MCF 10A (cell line): ENCODE measurements at regions not wholly inside any gene's neighbourhood (a gene's known extent, or its start where the extent isn't known, plus 50 kb on each side); places are given as distances from the start of the nearest gene placed in this dataset.
"Not testable (repeated sequence)": the region's sequence is repeated elsewhere in the genome, so short reads cannot be mapped to it uniquely, and the experiment has no call there.

Experiments used
- BruUV-seq: library from RNA; stranded (reverse); fragments of 400-500 nt; replicated peaks from 2 replicates; lab custom pipeline; 2021; lab: Mats Ljungman, UMichigan
- CTCF ChIA-PET: fragments of 300-600 bp; sonication (Branson Sonifier 250); formaldehyde crosslinking; extraction: SDS; loops from one replicate; lab custom pipeline; 2021; ENCODE audit warnings: antibody characterized with exemption, inconsistent platforms; lab: Yijun Ruan, JAX
- POLR2A ChIA-PET: fragments of 300-600, 350-650 bp; sonication (Branson Sonifier 250); formaldehyde crosslinking; extraction: SDS; loops from one replicate; lab custom pipeline; 2020; ENCODE audit warnings: antibody characterized with exemption, inconsistent platforms; lab: Yijun Ruan, JAX
- DNase-seq: peaks from one replicate; pipeline ENCODE4 v3.0.0-alpha.2; 2018; ENCODE audit not compliant: unreplicated experiment
- H3K27ac Mint-ChIP-seq: one replicate; pipeline ENCODE4 v1.8.0; 2022; ENCODE audit warnings: mild to moderate bottlenecking, low read depth, mixed read lengths; ENCODE audit not compliant: unreplicated experiment
- H3K27me3 Mint-ChIP-seq: one replicate; pipeline ENCODE4 v1.8.0; 2022; ENCODE audit warnings: mixed read lengths; ENCODE audit not compliant: insufficient read depth, unreplicated experiment
- H3K36me3 Mint-ChIP-seq: one replicate; pipeline ENCODE4 v1.8.0; 2022; ENCODE audit warnings: mild to moderate bottlenecking, moderate library complexity, mixed read lengths; ENCODE audit not compliant: insufficient read depth, unreplicated experiment
- H3K4me1 Mint-ChIP-seq: one replicate; pipeline ENCODE4 v1.8.0; 2022; ENCODE audit warnings: mixed read lengths; ENCODE audit not compliant: insufficient read depth, unreplicated experiment
- H3K4me3 Mint-ChIP-seq: one replicate; pipeline ENCODE4 v1.8.0; 2022; ENCODE audit warnings: mild to moderate bottlenecking, moderate library complexity, mixed read lengths; ENCODE audit not compliant: unreplicated experiment
- H3K9me3 Mint-ChIP-seq: one replicate; pipeline ENCODE4 v1.8.0; 2022; ENCODE audit warnings: mixed read lengths; ENCODE audit not compliant: unreplicated experiment
- intact Hi-C: fragments of 100-400 bp; cut with micrococcal nuclease; formaldehyde crosslinking; loops from 2 replicates; pipeline ENCODE4 v1.14.1; 2022
- TF ChIP-seq, protein P1 (sequence below): fragments of 200-600 bp; IDR thresholded peaks from one replicate; pipeline ENCODE4 v1.8.0; 2022; ENCODE audit warnings: antibody characterized with exemption, mild to moderate bottlenecking; ENCODE audit not compliant: unreplicated experiment

- no TSS peak for BruUV-seq
- intact Hi-C loops = no loop called here
- ChIA-PET POLR2A (interaction anchor here (0.7 kb wide), 1 partner anchor 27 kb away, joined by 3 read pairs; no protein-coding TSS in a partner anchor), CTCF (interaction anchor here (0.7 kb wide), 1 partner anchor 323 kb away, joined by 3 read pairs; no protein-coding TSS in a partner anchor)
- TF ChIP-seq, protein P1, sequence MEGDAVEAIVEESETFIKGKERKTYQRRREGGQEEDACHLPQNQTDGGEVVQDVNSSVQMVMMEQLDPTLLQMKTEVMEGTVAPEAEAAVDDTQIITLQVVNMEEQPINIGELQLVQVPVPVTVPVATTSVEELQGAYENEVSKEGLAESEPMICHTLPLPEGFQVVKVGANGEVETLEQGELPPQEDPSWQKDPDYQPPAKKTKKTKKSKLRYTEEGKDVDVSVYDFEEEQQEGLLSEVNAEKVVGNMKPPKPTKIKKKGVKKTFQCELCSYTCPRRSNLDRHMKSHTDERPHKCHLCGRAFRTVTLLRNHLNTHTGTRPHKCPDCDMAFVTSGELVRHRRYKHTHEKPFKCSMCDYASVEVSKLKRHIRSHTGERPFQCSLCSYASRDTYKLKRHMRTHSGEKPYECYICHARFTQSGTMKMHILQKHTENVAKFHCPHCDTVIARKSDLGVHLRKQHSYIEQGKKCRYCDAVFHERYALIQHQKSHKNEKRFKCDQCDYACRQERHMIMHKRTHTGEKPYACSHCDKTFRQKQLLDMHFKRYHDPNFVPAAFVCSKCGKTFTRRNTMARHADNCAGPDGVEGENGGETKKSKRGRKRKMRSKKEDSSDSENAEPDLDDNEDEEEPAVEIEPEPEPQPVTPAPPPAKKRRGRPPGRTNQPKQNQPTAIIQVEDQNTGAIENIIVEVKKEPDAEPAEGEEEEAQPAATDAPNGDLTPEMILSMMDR = no peak
- no peaks in the 10 kb centered on the region for H3K4me1 Mint-ChIP-seq
- no peak overlapping the region for H3K27ac Mint-ChIP-seq
- no peaks in the 10 kb centered on the region for H3K9me3 Mint-ChIP-seq
- no peak overlapping the region for H3K4me3 Mint-ChIP-seq
- H3K27me3 Mint-ChIP-seq = peaks cover 64% of the 10 kb centered on the region
- no peak for DNase-seq
- H3K36me3 Mint-ChIP-seq = no peaks in the 10 kb centered on the region
Observed at GRCh38 chr10:55551603-55552002, 750.6 kb upstream of the PCDH15 start.

DNA sequence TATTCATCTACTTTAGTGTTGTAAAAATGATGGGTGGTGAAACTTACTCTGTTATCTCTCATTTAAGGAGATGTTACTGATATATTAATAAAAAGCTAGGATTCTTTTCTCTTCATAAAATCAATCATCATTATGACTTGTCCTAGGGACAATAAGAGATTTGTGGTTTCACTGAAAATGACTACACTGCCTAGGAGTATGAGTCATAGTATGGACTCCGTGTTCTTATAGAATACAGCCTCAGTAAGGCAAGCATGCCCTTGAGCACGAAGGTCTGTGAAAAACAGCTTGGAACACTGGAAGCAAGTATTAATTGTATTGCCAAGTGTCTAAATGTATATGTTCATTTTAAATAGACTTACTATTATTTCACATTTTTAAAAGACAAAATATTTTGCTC is 749.2 kb upstream of the PCDH15 start:
- Mint-ChIP-seq H3K4me3 (no peak overlapping the region), H3K4me1 (no peaks in the 10 kb centered on the region), H3K36me3 (no peaks in the 10 kb centered on the region), H3K27me3 (peaks cover 58% of the 10 kb centered on the region), H3K9me3 (no peaks in the 10 kb centered on the region), H3K27ac (no peak overlapping the region)
- POLR2A ChIA-PET = no interaction called here
- CTCF ChIA-PET = no interaction called here
- no TSS peak for BruUV-seq
- DNase-seq = peak; percentile 15
- TF ChIP-seq, protein P1 = no peak
- intact Hi-C loops = no loop called here

DNA sequence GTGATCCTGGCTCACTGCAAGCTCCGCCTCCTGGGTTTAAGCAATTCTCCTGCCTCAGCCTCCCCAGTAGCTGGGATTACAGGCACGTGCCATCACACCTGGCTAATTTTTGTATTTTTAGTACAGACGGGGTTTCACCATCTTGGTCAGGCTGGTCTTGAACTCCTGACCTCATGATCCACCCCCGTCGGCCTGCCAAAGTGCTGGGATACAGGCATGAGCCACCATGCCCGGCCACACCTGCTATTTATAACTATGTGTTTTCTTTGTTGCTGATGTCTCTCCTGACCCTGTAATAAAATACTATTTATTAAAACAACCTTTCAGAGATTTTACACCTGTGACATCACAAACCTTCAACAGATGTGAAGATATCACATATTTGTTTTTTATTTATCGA is 736.5 kb upstream of the PCDH15 start:
- H3K4me3 Mint-ChIP-seq, DNase-seq, H3K27ac Mint-ChIP-seq, H3K4me1 Mint-ChIP-seq, intact Hi-C loops, H3K9me3 Mint-ChIP-seq, CTCF ChIA-PET, H3K36me3 Mint-ChIP-seq, BruUV-seq, POLR2A ChIA-PET: not testable (repeated sequence)
- peaks cover 25% of the 10 kb centered on the region for H3K27me3 Mint-ChIP-seq

- DNase-seq = no peak
- ChIA-PET CTCF (no interaction called here), POLR2A (no interaction called here)
- no peaks in the 10 kb centered on the region for H3K4me1 Mint-ChIP-seq
- peaks cover 71% of the 10 kb centered on the region for H3K27me3 Mint-ChIP-seq
- no peak overlapping the region for H3K4me3 Mint-ChIP-seq
- TF ChIP-seq, protein P1 = no peak
- no TSS peak for BruUV-seq
- H3K27ac Mint-ChIP-seq = no peak overlapping the region
- no peaks in the 10 kb centered on the region for H3K36me3 Mint-ChIP-seq
- H3K9me3 Mint-ChIP-seq = no peaks in the 10 kb centered on the region
- intact Hi-C loops = no loop called here
Observed at GRCh38 chr10:55519264-55519663, 718.2 kb upstream of the PCDH15 start.

- H3K27me3 Mint-ChIP-seq = peaks cover 73% of the 10 kb centered on the region
- H3K9me3 Mint-ChIP-seq, intact Hi-C loops, H3K4me1 Mint-ChIP-seq, H3K4me3 Mint-ChIP-seq, BruUV-seq, DNase-seq, H3K27ac Mint-ChIP-seq, H3K36me3 Mint-ChIP-seq: not testable (repeated sequence)
- ChIA-PET CTCF (interaction anchor here (0.7 kb wide), 1 partner anchor 68 kb away, joined by 3 read pairs; no protein-coding TSS in a partner anchor), POLR2A (interaction anchor here (0.6 to 0.7 kb wide), 2 partner anchors 8 to 15 kb away, joined by 3 read pairs; no protein-coding TSS in a partner anchor)
Observed at GRCh38 chr10:55518416-55518815, 717.4 kb upstream of the PCDH15 start.
